ENCODE measurements at regions not wholly inside any gene's neighbourhood (a gene's known extent, or its start where the extent isn't known, plus 50 kb on each side); places are given as distances from the start of the nearest gene placed in this dataset.

DNA sequence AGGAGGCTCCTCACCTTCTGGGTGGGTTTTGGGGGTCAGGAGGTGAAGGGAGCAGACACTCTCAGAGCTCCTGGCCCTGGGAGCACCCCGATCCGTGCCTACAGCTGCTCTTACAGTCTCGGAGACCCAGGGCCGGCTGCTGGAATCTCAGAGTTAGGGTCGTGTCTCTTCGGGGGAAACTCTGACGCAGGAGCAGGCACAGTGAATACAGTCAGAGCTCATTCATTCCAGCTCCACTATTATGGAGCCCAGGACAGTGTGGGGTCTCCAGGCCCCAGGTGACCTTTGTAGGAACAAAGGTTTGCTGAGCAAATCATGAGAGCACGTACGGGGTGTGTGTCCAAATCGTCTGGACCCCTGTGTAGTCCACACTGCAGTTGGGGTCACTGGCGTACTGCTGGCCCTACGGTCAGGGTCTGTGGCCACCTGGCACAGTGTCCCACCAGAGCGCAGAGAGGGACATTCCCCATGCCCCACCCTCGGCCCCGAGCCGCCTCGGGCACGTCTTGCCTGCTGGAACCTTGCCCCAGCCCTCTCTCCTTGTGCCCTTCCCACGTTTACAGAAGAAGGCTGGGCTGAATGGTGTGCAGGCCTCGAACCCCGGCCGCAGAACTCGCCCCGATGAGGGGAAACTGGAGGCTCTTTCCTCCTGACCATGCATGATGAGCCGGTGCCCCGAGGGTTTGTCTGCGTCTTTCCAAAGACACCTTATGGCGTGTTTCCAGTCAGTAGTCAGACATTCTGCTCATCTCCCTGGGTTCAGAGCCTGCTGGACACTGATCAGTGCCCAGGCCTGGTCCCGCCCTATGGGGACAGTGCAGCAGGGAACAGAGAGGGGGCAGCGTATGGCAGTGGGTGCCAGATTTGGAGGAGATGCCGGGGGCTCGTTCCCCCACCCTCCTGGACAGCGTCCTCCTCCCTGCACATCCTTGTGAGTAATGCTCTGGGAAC is 1166.6 kb downstream of the BRD1 start:
- H4K5ac ChIP-seq (ENCODE audit: low read depth, low read length): no peak overlapping the region
- H2BK5ac ChIP-seq (ENCODE audit: low read depth, low read length, poor library complexity, severe bottlenecking): no peak overlapping the region
- BruUV-seq (replicated peaks): no TSS peak
- no peak overlapping the region for H2BK20ac ChIP-seq (ENCODE audit: low read depth, low read length)
- DNase-seq (no peak), ATAC-seq (ENCODE audit: low read depth) (no peak)
- no peaks in the 10 kb centered on the region for H4K20me1 ChIP-seq (ENCODE audit: insufficient read depth, low read length)
- H3K79me1 ChIP-seq (ENCODE audit: low read depth in 1 of 2, low read length in 2 of 2): no peaks in the 10 kb centered on the region
- no peak overlapping the region for H3K4me2 ChIP-seq (ENCODE audit: low read depth, low read length)
- H3K4me1 ChIP-seq (ENCODE audit: control insufficient read depth, insufficient read depth, low read length): no peaks in the 10 kb centered on the region
- no peak overlapping the region for H3K9ac ChIP-seq (ENCODE audit: low read depth, low read length)
- H3K27ac ChIP-seq (ENCODE audit: insufficient read depth, low read length): no peak overlapping the region
- H3K27me3 ChIP-seq (ENCODE audit: control insufficient read depth, insufficient read depth, low read length): no peaks in the 10 kb centered on the region
- intact Hi-C loops (cut with micrococcal nuclease): no loop called here
- H2AK5ac ChIP-seq (ENCODE audit: low read depth, low read length): no peak overlapping the region
- no peak overlapping the region for H2AK9ac ChIP-seq (replicated peaks; ENCODE audit: low read depth, low read length, poor library complexity)
- ChIA-PET POLR2A (ENCODE audit: unreplicated experiment) (no interaction called here), CTCF (no interaction called here)
- no peak overlapping the region for H4K91ac ChIP-seq (ENCODE audit: insufficient read depth, low read depth, low read length)
- in situ Hi-C loops (cut with MboI; ENCODE audit: low sequenced_read_pairs): no loop called here
- H3K9me3 ChIP-seq (ENCODE audit: control insufficient read depth, insufficient read depth, low read length): peaks cover 49% of the 10 kb centered on the region
- no peaks in the 10 kb centered on the region for H3K36me3 ChIP-seq (ENCODE audit: control insufficient read depth, insufficient read depth, low read length)
- H2BK15ac ChIP-seq (ENCODE audit: low read depth, low read length): no peak overlapping the region
- WGBS, 2 experiments (ENCODE audit: extremely low coverage in 2 of 2, insufficient read length in 1 of 2): 44% methylated on average over 6 of the region's 33 CpGs; no CpG with 5 or more reads in 1 of the 2 experiments
- H3K4me3 ChIP-seq (ENCODE audit: insufficient read depth, low read depth, low read length): no peak overlapping the region
- H3K56ac ChIP-seq (ENCODE audit: extremely low read depth, insufficient read depth, low read length): no peak overlapping the region
- no peak overlapping the region for H2AFZ ChIP-seq (replicated peaks; ENCODE audit: low read length, poor library complexity)
- H2BK120ac ChIP-seq (ENCODE audit: low read depth, low read length): no peak overlapping the region
- H3K4ac ChIP-seq (ENCODE audit: low read depth, low read length): no peak overlapping the region
- no peaks in the 10 kb centered on the region for H3K9me1 ChIP-seq (ENCODE audit: insufficient read depth, low read length)
- dilution Hi-C loops (cut with HindIII; ENCODE audit: low sequenced_read_pairs, unreplicated experiment): no loop called here
- no peak overlapping the region for H3K14ac ChIP-seq (replicated peaks; ENCODE audit: low read depth, low read length)
- no peak overlapping the region for H4K8ac ChIP-seq (ENCODE audit: low read depth in 2 of 2, low read length in 2 of 2)
- H3K23ac ChIP-seq (ENCODE audit: low read depth, low read length): no peak overlapping the region
- no peak overlapping the region for H3K18ac ChIP-seq (ENCODE audit: low read depth, low read length)
- TF ChIP-seq POLR2A (IDR thresholded peaks at IDR 0.05; ENCODE audit: low read depth, low read length): no peak
- no peak for TF ChIP-seq BHLHE40 (IDR thresholded peaks at IDR 0.05; ENCODE audit: low read depth, low read length)
- no peak for TF ChIP-seq SMC3 (IDR thresholded peaks at IDR 0.05; ENCODE audit: low read depth, low read length)
- TF ChIP-seq MAZ (IDR thresholded peaks at IDR 0.05; ENCODE audit: borderline replicate concordance, low read depth, low read length): no peak
- TF ChIP-seq, protein P1, sequence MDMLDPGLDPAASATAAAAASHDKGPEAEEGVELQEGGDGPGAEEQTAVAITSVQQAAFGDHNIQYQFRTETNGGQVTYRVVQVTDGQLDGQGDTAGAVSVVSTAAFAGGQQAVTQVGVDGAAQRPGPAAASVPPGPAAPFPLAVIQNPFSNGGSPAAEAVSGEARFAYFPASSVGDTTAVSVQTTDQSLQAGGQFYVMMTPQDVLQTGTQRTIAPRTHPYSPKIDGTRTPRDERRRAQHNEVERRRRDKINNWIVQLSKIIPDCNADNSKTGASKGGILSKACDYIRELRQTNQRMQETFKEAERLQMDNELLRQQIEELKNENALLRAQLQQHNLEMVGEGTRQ (IDR thresholded peaks at IDR 0.05; ENCODE audit: low read depth, low read length): no peak
- TF ChIP-seq RFX5 (IDR thresholded peaks at IDR 0.05; ENCODE audit: low read depth, low read length): no peak
- TF ChIP-seq MXI1 (IDR thresholded peaks at IDR 0.05; ENCODE audit: borderline replicate concordance, low read depth, low read length): no peak
- TF ChIP-seq CEBPB (IDR thresholded peaks at IDR 0.05; ENCODE audit: low read depth, low read length): no peak
- TF ChIP-seq NFE2L2 (IDR thresholded peaks at IDR 0.05; ENCODE audit: low read depth, low read length): no peak
- no peak for TF ChIP-seq CHD1 (IDR thresholded peaks at IDR 0.05; ENCODE audit: low read depth, low read length)
- TF ChIP-seq RAD21 (IDR thresholded peaks at IDR 0.05; ENCODE audit: low read length): no peak
- TF ChIP-seq, protein P2, sequence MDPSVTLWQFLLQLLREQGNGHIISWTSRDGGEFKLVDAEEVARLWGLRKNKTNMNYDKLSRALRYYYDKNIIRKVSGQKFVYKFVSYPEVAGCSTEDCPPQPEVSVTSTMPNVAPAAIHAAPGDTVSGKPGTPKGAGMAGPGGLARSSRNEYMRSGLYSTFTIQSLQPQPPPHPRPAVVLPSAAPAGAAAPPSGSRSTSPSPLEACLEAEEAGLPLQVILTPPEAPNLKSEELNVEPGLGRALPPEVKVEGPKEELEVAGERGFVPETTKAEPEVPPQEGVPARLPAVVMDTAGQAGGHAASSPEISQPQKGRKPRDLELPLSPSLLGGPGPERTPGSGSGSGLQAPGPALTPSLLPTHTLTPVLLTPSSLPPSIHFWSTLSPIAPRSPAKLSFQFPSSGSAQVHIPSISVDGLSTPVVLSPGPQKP (IDR thresholded peaks at IDR 0.05; ENCODE audit: borderline replicate concordance, low read depth, low read length): no peak
- TF ChIP-seq FOS (IDR thresholded peaks at IDR 0.05; ENCODE audit: low read depth, low read length): no peak
- TF ChIP-seq, protein P3, sequence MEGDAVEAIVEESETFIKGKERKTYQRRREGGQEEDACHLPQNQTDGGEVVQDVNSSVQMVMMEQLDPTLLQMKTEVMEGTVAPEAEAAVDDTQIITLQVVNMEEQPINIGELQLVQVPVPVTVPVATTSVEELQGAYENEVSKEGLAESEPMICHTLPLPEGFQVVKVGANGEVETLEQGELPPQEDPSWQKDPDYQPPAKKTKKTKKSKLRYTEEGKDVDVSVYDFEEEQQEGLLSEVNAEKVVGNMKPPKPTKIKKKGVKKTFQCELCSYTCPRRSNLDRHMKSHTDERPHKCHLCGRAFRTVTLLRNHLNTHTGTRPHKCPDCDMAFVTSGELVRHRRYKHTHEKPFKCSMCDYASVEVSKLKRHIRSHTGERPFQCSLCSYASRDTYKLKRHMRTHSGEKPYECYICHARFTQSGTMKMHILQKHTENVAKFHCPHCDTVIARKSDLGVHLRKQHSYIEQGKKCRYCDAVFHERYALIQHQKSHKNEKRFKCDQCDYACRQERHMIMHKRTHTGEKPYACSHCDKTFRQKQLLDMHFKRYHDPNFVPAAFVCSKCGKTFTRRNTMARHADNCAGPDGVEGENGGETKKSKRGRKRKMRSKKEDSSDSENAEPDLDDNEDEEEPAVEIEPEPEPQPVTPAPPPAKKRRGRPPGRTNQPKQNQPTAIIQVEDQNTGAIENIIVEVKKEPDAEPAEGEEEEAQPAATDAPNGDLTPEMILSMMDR (conservative IDR thresholded peaks at IDR 0.05; ENCODE audit: low read depth, low read length): no peak
- TF ChIP-seq MAFK (IDR thresholded peaks at IDR 0.05; ENCODE audit: low read depth, low read length): no peak

All from IMR-90 (cell line).